Breast epithelium (tissue), 3 donors: ENCODE measurements at regions not wholly inside any gene's neighbourhood (a gene's known extent, or its start where the extent isn't known, plus 50 kb on each side); places are given as distances from the start of the nearest gene placed in this dataset.

Source experiments
- CTCF ChIP-seq, 3 donors: fragments of 450-650 bp; IDR thresholded peaks; one replicate each; pipeline ENCODE4 v1.5.1; 2016 to 2017; ENCODE audit warnings: antibody characterized with exemption in 3 of 3, mild to moderate bottlenecking in 3 of 3, moderate library complexity in 3 of 3
- POLR2AphosphoS5 ChIP-seq, 3 donors: sonication (generic); formaldehyde crosslinking; IDR thresholded peaks; one replicate each; pipeline ENCODE4 v1.6.1; 2017; ENCODE audit warnings: antibody characterized with exemption in 3 of 3

GRCh38 chr14:65320661-65321308 is 91.7 kb upstream of the FUT8 start:
- TF ChIP-seq CTCF (IDR thresholded peaks at IDR 0.05) (no peak), POLR2AphosphoS5 (IDR thresholded peaks at IDR 0.05) (no peak)
